ENCODE measurements at regions not wholly inside any gene's neighbourhood (a gene's known extent, or its start where the extent isn't known, plus 50 kb on each side); places are given as distances from the start of the nearest gene placed in this dataset.

GRCh38 chr3:72574144-72574543 lies 274.1 kb downstream of the SHQ1 start:
- Mint-ChIP-seq H3K4me3 (no peak overlapping the region), H3K27ac (no peak overlapping the region), H3K36me3 (no peaks in the 10 kb centered on the region), H3K27me3 (ENCODE audit: low read depth in 2 of 2) (no peaks in the 10 kb centered on the region), H3K9me3 (no peaks in the 10 kb centered on the region), H3K4me1 (no peaks in the 10 kb centered on the region)
- no peak for DNase-seq
- intact Hi-C loops (cut with micrococcal nuclease): no loop called here
- Histone ChIP-seq H3K27ac (ENCODE audit: low read length) (no peak overlapping the region), H3K4me3 (ENCODE audit: low read length) (no peak overlapping the region), H3K4me1 (ENCODE audit: control insufficient read depth, insufficient read depth, low read length) (no peaks in the 10 kb centered on the region), H3K9me3 (ENCODE audit: control insufficient read depth, insufficient read depth, low read length) (no peaks in the 10 kb centered on the region), H3K27me3 (ENCODE audit: control insufficient read depth, insufficient read depth, low read length) (no peaks in the 10 kb centered on the region), H3K36me3 (ENCODE audit: control insufficient read depth, insufficient read depth, low read length) (no peaks in the 10 kb centered on the region)
- no peak for ATAC-seq
- WGBS (ENCODE audit: insufficient coverage): 100% methylated on average over 1 of the region's 1 CpG
- TF ChIP-seq CTCF (IDR thresholded peaks at IDR 0.05): no peak

DNA sequence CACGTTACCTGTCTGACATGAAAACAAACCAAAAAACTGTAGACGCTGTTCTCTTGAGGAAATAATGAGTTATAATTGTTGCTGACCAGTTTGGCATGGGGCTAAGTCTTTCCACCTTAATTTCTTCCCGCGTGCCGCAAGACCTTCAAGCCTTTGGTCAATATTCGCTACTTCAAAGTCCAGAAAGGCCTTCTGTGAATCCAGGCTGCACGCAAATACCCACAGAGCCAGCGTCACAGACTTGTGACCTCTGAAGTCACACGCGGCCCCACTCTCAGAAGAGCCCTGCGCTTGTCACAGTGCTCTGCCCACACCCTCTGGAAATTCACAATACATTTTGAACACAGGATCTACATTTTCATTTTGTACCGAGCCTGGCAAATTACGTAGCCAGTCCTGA lies 275.2 kb downstream of the SHQ1 start:
- Histone ChIP-seq H3K4me3 (ENCODE audit: low read length) (no peak overlapping the region), H3K9me3 (ENCODE audit: control insufficient read depth, insufficient read depth, low read length) (no peaks in the 10 kb centered on the region), H3K36me3 (ENCODE audit: control insufficient read depth, insufficient read depth, low read length) (no peaks in the 10 kb centered on the region), H3K4me1 (ENCODE audit: control insufficient read depth, insufficient read depth, low read length) (no peaks in the 10 kb centered on the region), H3K27ac (ENCODE audit: low read length) (no peak overlapping the region), H3K27me3 (ENCODE audit: control insufficient read depth, insufficient read depth, low read length) (no peaks in the 10 kb centered on the region)
- Mint-ChIP-seq H3K27me3 (ENCODE audit: low read depth in 2 of 2) (no peaks in the 10 kb centered on the region), H3K4me1 (no peaks in the 10 kb centered on the region), H3K9me3 (no peaks in the 10 kb centered on the region), H3K4me3 (no peak overlapping the region), H3K27ac (no peak overlapping the region), H3K36me3 (no peaks in the 10 kb centered on the region)
- ATAC-seq (no peak), DNase-seq (no peak)
- intact Hi-C loops (cut with micrococcal nuclease): no loop called here
- WGBS (ENCODE audit: insufficient coverage): 87% methylated on average over 13 of the region's 13 CpGs
- TF ChIP-seq CTCF (IDR thresholded peaks at IDR 0.05): no peak

DNA sequence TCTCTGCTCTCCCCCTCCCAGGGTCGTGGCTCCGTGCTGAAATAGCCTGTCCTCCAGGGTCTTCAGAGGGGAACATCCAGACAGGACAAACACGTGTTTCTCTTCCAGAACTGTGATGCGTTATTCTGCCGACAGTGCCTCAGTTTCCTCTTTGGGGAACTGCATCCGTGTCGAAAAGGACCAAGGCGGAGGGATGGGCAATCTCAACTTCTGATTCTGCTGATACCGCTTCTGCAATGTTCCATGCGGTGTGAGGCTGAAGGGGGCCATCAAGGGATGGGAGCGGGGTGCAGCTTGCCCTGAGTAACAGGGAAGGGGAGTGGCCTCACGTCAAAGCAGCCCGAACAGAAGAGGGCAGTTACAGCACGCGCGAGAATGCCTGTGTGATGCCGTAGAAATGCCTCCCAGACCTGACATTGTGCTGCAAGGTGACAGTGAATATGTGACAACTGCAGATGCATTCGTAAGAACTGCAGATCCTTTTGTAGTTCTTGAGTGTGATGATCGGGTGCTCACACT lies 275.7 kb downstream of the SHQ1 start:
- Histone ChIP-seq H3K27ac (ENCODE audit: low read length) (no peak overlapping the region), H3K36me3 (ENCODE audit: control insufficient read depth, insufficient read depth, low read length) (no peaks in the 10 kb centered on the region), H3K9me3 (ENCODE audit: control insufficient read depth, insufficient read depth, low read length) (no peaks in the 10 kb centered on the region), H3K4me3 (ENCODE audit: low read length) (no peak overlapping the region), H3K4me1 (ENCODE audit: control insufficient read depth, insufficient read depth, low read length) (no peaks in the 10 kb centered on the region), H3K27me3 (ENCODE audit: control insufficient read depth, insufficient read depth, low read length) (no peaks in the 10 kb centered on the region)
- 92% methylated on average over 19 of the region's 19 CpGs for WGBS (ENCODE audit: insufficient coverage)
- no peaks in the 10 kb centered on the region for H3K9me3 Mint-ChIP-seq
- H3K36me3 Mint-ChIP-seq: no peaks in the 10 kb centered on the region
- TF ChIP-seq CTCF (IDR thresholded peaks at IDR 0.05): no peak
- ATAC-seq: no peak
- no peak overlapping the region for H3K4me3 Mint-ChIP-seq
- no peak overlapping the region for H3K27ac Mint-ChIP-seq
- no peak for DNase-seq
- intact Hi-C loops (cut with micrococcal nuclease): no loop called here
- H3K4me1 Mint-ChIP-seq: no peaks in the 10 kb centered on the region
- H3K27me3 Mint-ChIP-seq (ENCODE audit: low read depth in 2 of 2): no peaks in the 10 kb centered on the region

DNA sequence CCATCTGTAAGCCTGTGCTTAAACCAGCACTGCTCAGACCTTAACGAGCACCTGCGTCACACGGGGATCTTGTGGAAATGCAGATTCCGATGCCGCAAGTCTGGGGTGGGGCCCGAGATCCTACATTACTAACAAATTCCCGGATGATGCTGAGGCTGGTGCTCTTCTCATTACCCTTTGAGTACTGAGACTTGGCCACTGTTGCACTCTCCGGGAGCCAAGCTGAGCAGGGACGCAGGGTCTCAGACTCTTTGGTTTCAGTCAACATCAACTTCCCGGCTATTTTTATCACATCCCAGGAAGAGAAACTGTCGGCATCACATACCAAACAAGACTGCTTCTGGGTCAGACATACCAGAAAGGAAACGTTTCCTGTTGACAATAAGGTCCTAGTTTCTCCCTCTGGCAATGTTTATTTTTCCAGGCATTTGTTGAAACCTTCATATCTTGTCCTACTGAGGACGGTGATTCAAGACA lies 276.6 kb downstream of the SHQ1 start:
- ATAC-seq (no peak), DNase-seq (no peak)
- Mint-ChIP-seq H3K36me3 (no peaks in the 10 kb centered on the region), H3K4me1 (no peaks in the 10 kb centered on the region), H3K9me3 (no peaks in the 10 kb centered on the region), H3K27ac (no peak overlapping the region), H3K4me3 (no peak overlapping the region), H3K27me3 (ENCODE audit: low read depth in 2 of 2) (no peaks in the 10 kb centered on the region)
- no peaks in the 10 kb centered on the region for H3K36me3 ChIP-seq (ENCODE audit: control insufficient read depth, insufficient read depth, low read length)
- no peak overlapping the region for H3K27ac ChIP-seq (ENCODE audit: low read length)
- intact Hi-C loops (cut with micrococcal nuclease): no loop called here
- H3K9me3 ChIP-seq (ENCODE audit: control insufficient read depth, insufficient read depth, low read length): no peaks in the 10 kb centered on the region
- no peak for TF ChIP-seq CTCF (IDR thresholded peaks at IDR 0.05)
- no peak overlapping the region for H3K4me3 ChIP-seq (ENCODE audit: low read length)
- no peaks in the 10 kb centered on the region for H3K4me1 ChIP-seq (ENCODE audit: control insufficient read depth, insufficient read depth, low read length)
- WGBS (ENCODE audit: insufficient coverage): 91% methylated on average over 13 of the region's 13 CpGs
- no peaks in the 10 kb centered on the region for H3K27me3 ChIP-seq (ENCODE audit: control insufficient read depth, insufficient read depth, low read length)
